Endothelial cell of umbilical vein (primary cell): ENCODE measurements at regions not wholly inside any gene's neighbourhood (a gene's known extent, or its start where the extent isn't known, plus 50 kb on each side); places are given as distances from the start of the nearest gene placed in this dataset.

Experiments used
- BruUV-seq: library from RNA; stranded (reverse); fragments of 400-500 nt; replicated peaks from 2 replicates; lab custom pipeline; 2021; lab: Mats Ljungman, UMichigan
- CTCF ChIA-PET: fragments of 300-600, 350-600 bp; sonication (Branson Sonifier 250); formaldehyde crosslinking; loops from one replicate; lab custom pipeline; 2021; ENCODE audit warnings: antibody characterized with exemption, inconsistent platforms; lab: Charles Lee
- POLR2A ChIA-PET: fragments of 300-600, 350-600 bp; sonication (Branson Sonifier 250); formaldehyde crosslinking; loops from one replicate; lab custom pipeline; 2021; ENCODE audit warnings: antibody characterized with exemption, inconsistent platforms; lab: Charles Lee
- DNase-seq: peaks from one replicate; pipeline ENCODE4 v3.0.0-alpha.2; 2011; ENCODE audit warnings: low read depth, low spot score
- FAIRE-seq: peaks from 2 replicates; lab custom pipeline; 2011; peaks lifted over from hg19 to GRCh38; lab: Jason Lieb, UNC
- H2AFZ ChIP-seq: 2 replicates; pipeline ENCODE4 v1.6.0; 2012; ENCODE audit warnings: low read depth, low read length, control low read depth, inconsistent platforms
- H3K27ac ChIP-seq: 2 replicates; pipeline ENCODE4 v1.5.1; 2011; ENCODE audit warnings: low read depth, mild to moderate bottlenecking, control low read depth, low read length, moderate library complexity; ENCODE audit not compliant: insufficient read depth
- H3K27me3 ChIP-seq, 2 experiments: 2 replicates each; pipeline versions ENCODE4 v1.6.0 to v1.6.1; 2011; ENCODE audit warnings: low read length in 2 of 2, mixed read lengths in 1 of 2; ENCODE audit not compliant: control insufficient read depth in 2 of 2, insufficient read depth in 2 of 2
- H3K36me3 ChIP-seq, 2 experiments: 2 replicates in 1 of 2; 3 replicates in 1 of 2; pipeline ENCODE4 v1.5.1; 2011; ENCODE audit warnings: low read length in 2 of 2, mild to moderate bottlenecking in 1 of 2, moderate library complexity in 1 of 2; ENCODE audit not compliant: control insufficient read depth in 2 of 2, insufficient read depth in 2 of 2; ENCODE audit errors: extremely low read depth in 1 of 2
- H3K4me1 ChIP-seq: 3 replicates; pipeline ENCODE4 v1.5.1; 2011; ENCODE audit warnings: mild to moderate bottlenecking, low read length; ENCODE audit not compliant: control insufficient read depth, insufficient read depth; ENCODE audit errors: extremely low read depth
- H3K4me2 ChIP-seq: 2 replicates; pipeline ENCODE4 v1.6.1; 2011; ENCODE audit warnings: low read length, control low read depth, mixed read lengths; ENCODE audit not compliant: insufficient read depth
- H3K4me3 ChIP-seq, 3 experiments: fragments of 200-600 bp in 1 of 3; sonication (generic), shearing (Covaris generic) in 1 of 3; replicated peaks in 1 of 3; 2 replicates each; pipeline ENCODE4 v1.5.1; 2011 to 2016; ENCODE audit warnings: control low read depth in 3 of 3, low read length in 3 of 3, mild to moderate bottlenecking in 2 of 3, inconsistent platforms in 1 of 3, low read depth in 1 of 3, moderate library complexity in 1 of 3; ENCODE audit not compliant: insufficient read depth in 1 of 3
- H3K79me2 ChIP-seq: 2 replicates; pipeline ENCODE4 v1.6.0; 2012; ENCODE audit warnings: low read length, inconsistent platforms; ENCODE audit not compliant: control insufficient read depth, insufficient read depth
- H3K9ac ChIP-seq: replicated peaks from 2 replicates; pipeline ENCODE3; 2011; ENCODE audit warnings: low read length, control low read depth; ENCODE audit not compliant: insufficient read depth; ENCODE audit errors: extremely low read depth
- H3K9me1 ChIP-seq: replicated peaks from 3 replicates; pipeline ENCODE4 v1.6.0; 2011; ENCODE audit warnings: mild to moderate bottlenecking, low read length; ENCODE audit not compliant: control insufficient read depth, insufficient read depth; ENCODE audit errors: extremely low read depth
- H3K9me3 ChIP-seq: replicated peaks from 2 replicates; pipeline ENCODE4 v1.5.1; 2012; ENCODE audit warnings: low read length, inconsistent platforms; ENCODE audit not compliant: control insufficient read depth, insufficient read depth
- H4K20me1 ChIP-seq: replicated peaks from 2 replicates; pipeline ENCODE3; 2011; ENCODE audit warnings: mild to moderate bottlenecking, low read length; ENCODE audit not compliant: control insufficient read depth, insufficient read depth; ENCODE audit errors: extremely low read depth
- GATA2 ChIP-seq: IDR thresholded peaks from 2 replicates; pipeline ENCODE4 v1.7.0; 2011; ENCODE audit warnings: low read depth, mild to moderate bottlenecking, moderate library complexity, mixed read lengths, low read length; ENCODE audit not compliant: insufficient read length, insufficient read depth
- JUN ChIP-seq: IDR thresholded peaks from 2 replicates; pipeline ENCODE4 v1.6.1; 2011; ENCODE audit warnings: borderline replicate concordance, low read depth; ENCODE audit not compliant: insufficient read length, insufficient read depth
- MAX ChIP-seq: IDR thresholded peaks from 2 replicates; pipeline ENCODE4 v1.6.1; 2011; ENCODE audit not compliant: insufficient read depth, insufficient read length
- MYC ChIP-seq: IDR thresholded peaks from one replicate; pipeline ENCODE4 v1.6.1; 2011; ENCODE audit warnings: mild to moderate bottlenecking, low read depth, low read length
- POLR2A ChIP-seq: IDR thresholded peaks from 2 replicates; pipeline ENCODE4 v1.6.1; 2012; ENCODE audit warnings: low read depth, mild to moderate bottlenecking, control low read depth, low read length
- dilution Hi-C: fragments of 300-500 bp; cut with MboI; formaldehyde crosslinking; loops from one replicate; pipeline ENCODE4 v1.15.0; 2019; ENCODE audit warnings: low sequenced_read_pairs; ENCODE audit not compliant: extremely low pct_ligation_motif_present
- intact Hi-C: fragments of 100-400 bp; cut with micrococcal nuclease; formaldehyde crosslinking; loops from one replicate; pipeline ENCODE4 v1.10.0; 2022
- TF ChIP-seq, protein P1 (sequence below), 2 donors: IDR thresholded peaks; 1 replicate in 1 of 2; 2 replicates in 1 of 2; pipeline ENCODE4 v1.5.1; 2011; ENCODE audit warnings: low read length in 2 of 2, mild to moderate bottlenecking in 2 of 2, moderate library complexity in 2 of 2, control low read depth in 1 of 2, inconsistent platforms in 1 of 2, low read depth in 1 of 2; ENCODE audit not compliant: insufficient read depth in 1 of 2; ENCODE audit errors: extremely low read depth in 1 of 2

DNA sequence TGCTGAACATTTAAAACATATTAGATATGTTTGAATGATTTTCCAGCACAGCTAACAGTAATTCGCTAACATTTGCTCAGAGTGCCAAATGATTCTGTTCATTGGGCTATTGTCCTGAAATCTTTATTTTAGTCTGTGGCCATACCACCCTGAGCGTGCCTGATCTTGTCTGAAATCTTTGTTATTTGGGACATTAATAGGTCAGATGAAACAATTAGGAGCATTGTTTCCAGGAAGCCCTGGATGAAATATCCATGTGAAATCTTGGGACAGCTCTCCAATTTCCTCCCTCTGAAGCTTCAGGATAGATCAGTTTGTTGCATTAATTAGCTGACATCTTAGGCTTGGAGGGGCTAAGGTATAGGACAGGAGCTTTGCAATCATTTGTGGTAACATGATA is 512.0 kb downstream of the KIF20B start:
- Histone ChIP-seq H3K36me3 (no peaks in the 10 kb centered on the region), H3K27ac (no peak overlapping the region), H3K79me2 (no peaks in the 10 kb centered on the region), H3K4me1 (no peaks in the 10 kb centered on the region), H3K4me3 (no peak overlapping the region), H3K4me2 (no peak overlapping the region), H4K20me1 (no peaks in the 10 kb centered on the region), H3K27me3 (peaks cover 0 to 4% of the 10 kb centered on the region in 2 experiments), H3K9me1 (no peaks in the 10 kb centered on the region), H2AFZ (no peak overlapping the region), H3K9ac (no peak overlapping the region), H3K9me3 (no peaks in the 10 kb centered on the region)
- DNase-seq, result no peak
- dilution Hi-C loops, result no loop called here
- ChIA-PET CTCF (interaction anchor here (1.3 to 1.7 kb wide), 3 partner anchors 16 to 379 kb away, joined by 3 to 5 read pairs (median 4); no protein-coding TSS in a partner anchor), POLR2A (no interaction called here)
- no peak for FAIRE-seq
- BruUV-seq, result no TSS peak
- intact Hi-C loops, result no loop called here
- TF ChIP-seq POLR2A (no peak), GATA2 (no peak), MAX (no peak), MYC (no peak)

- H3K36me3 ChIP-seq, result no peaks in the 10 kb centered on the region
- no peaks in the 10 kb centered on the region for H4K20me1 ChIP-seq
- H2AFZ ChIP-seq, result no peak overlapping the region
- CTCF ChIA-PET, result interaction anchor here (1.5 kb wide), 1 partner anchor 9 kb away, joined by 3 read pairs; no protein-coding TSS in a partner anchor
- dilution Hi-C loops (no loop called here), intact Hi-C loops (no loop called here)
- H3K9ac ChIP-seq, result no peak overlapping the region
- H3K27ac ChIP-seq, result no peak overlapping the region
- FAIRE-seq (no peak), DNase-seq (no peak)
- H3K9me1 ChIP-seq, result no peaks in the 10 kb centered on the region
- BruUV-seq, result no TSS peak
- no peak overlapping the region for H3K4me3 ChIP-seq
- H3K79me2 ChIP-seq, result no peaks in the 10 kb centered on the region
- peaks cover 12% of the 10 kb centered on the region for H3K4me1 ChIP-seq
- H3K9me3 ChIP-seq, result no peaks in the 10 kb centered on the region
- H3K4me2 ChIP-seq, result no peak overlapping the region
- POLR2A ChIA-PET, result no interaction called here
- H3K27me3 ChIP-seq, result peaks cover 0 to 2% of the 10 kb centered on the region in 2 experiments
- TF ChIP-seq MAX (no peak), MYC (no peak), JUN (no peak)
- TF ChIP-seq, protein P1, sequence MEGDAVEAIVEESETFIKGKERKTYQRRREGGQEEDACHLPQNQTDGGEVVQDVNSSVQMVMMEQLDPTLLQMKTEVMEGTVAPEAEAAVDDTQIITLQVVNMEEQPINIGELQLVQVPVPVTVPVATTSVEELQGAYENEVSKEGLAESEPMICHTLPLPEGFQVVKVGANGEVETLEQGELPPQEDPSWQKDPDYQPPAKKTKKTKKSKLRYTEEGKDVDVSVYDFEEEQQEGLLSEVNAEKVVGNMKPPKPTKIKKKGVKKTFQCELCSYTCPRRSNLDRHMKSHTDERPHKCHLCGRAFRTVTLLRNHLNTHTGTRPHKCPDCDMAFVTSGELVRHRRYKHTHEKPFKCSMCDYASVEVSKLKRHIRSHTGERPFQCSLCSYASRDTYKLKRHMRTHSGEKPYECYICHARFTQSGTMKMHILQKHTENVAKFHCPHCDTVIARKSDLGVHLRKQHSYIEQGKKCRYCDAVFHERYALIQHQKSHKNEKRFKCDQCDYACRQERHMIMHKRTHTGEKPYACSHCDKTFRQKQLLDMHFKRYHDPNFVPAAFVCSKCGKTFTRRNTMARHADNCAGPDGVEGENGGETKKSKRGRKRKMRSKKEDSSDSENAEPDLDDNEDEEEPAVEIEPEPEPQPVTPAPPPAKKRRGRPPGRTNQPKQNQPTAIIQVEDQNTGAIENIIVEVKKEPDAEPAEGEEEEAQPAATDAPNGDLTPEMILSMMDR (IDR thresholded peaks at IDR 0.05; ENCODE audit: extremely low read depth in 1 of 2, insufficient read depth in 1 of 2, low read depth in 1 of 2, low read length in 2 of 2), result no peak
Measured at GRCh38 chr10:90218846-90219245, 517.5 kb downstream of the KIF20B start.
